ENCODE measurements at regions not wholly inside any gene's neighbourhood (a gene's known extent, or its start where the extent isn't known, plus 50 kb on each side); places are given as distances from the start of the nearest gene placed in this dataset.

DNA sequence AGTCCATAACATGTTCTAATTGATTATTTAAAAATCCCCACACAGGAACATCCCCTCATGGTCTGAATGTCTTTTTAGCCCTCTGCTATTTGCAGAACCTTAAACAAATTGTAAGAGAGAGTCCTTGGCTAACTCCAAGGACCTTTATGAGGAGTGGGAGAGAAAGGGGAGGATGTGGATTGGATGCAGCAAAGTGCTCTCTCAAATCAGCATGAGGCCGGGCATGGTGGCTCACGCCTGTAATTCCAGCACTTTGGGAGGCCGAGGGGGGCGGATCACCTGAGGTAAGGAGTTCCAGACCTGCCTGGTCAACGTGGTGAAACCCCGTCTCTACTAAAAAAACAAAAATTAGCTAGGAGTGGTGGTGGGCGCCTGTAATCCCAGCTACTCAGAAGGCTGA lies 154.8 kb downstream of the TGFB2 start:
- Histone ChIP-seq H3K27me3 (ENCODE audit: low read depth) (no peaks in the 10 kb centered on the region), H3K36me3 (no peaks in the 10 kb centered on the region), H3K27ac (replicated peaks) (peak overlapping the region; percentile 66), H3K4me3 (no peak overlapping the region), H3K4me1 (peaks cover 18% of the 10 kb centered on the region), H3K9me3 (replicated peaks) (no peaks in the 10 kb centered on the region)
- intact Hi-C loops (cut with micrococcal nuclease): no loop called here
- DNase-seq: no peak
- TF ChIP-seq, protein P1, sequence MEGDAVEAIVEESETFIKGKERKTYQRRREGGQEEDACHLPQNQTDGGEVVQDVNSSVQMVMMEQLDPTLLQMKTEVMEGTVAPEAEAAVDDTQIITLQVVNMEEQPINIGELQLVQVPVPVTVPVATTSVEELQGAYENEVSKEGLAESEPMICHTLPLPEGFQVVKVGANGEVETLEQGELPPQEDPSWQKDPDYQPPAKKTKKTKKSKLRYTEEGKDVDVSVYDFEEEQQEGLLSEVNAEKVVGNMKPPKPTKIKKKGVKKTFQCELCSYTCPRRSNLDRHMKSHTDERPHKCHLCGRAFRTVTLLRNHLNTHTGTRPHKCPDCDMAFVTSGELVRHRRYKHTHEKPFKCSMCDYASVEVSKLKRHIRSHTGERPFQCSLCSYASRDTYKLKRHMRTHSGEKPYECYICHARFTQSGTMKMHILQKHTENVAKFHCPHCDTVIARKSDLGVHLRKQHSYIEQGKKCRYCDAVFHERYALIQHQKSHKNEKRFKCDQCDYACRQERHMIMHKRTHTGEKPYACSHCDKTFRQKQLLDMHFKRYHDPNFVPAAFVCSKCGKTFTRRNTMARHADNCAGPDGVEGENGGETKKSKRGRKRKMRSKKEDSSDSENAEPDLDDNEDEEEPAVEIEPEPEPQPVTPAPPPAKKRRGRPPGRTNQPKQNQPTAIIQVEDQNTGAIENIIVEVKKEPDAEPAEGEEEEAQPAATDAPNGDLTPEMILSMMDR (IDR thresholded peaks at IDR 0.05; ENCODE audit: borderline replicate concordance): no peak

DNA sequence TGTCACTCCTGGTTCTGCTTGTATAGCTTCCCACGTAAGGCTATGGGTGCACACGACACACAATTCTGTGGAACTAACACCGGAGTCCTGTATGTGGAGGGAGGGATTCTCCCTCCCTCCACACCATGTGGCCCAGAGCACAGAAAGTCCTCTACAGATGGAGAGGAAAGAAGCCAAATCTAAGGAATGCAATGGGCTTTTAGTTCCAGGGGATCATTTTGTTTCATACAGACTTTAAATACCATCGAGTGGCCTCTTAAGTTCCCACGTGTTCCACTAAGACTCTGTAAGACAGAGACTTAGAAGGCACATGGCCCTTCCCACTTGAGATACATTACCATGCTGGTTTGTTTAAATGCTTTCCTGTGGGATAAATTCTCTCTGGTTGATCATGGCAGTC lies 156.0 kb downstream of the TGFB2 start:
- Histone ChIP-seq H3K4me3 (no peak overlapping the region), H3K36me3 (no peaks in the 10 kb centered on the region), H3K27me3 (ENCODE audit: low read depth) (no peaks in the 10 kb centered on the region), H3K9me3 (replicated peaks) (no peaks in the 10 kb centered on the region), H3K4me1 (peaks cover 18% of the 10 kb centered on the region), H3K27ac (replicated peaks) (no peak overlapping the region)
- TF ChIP-seq, protein P1 (IDR thresholded peaks at IDR 0.05; ENCODE audit: borderline replicate concordance): no peak
- no peak for DNase-seq
- intact Hi-C loops (cut with micrococcal nuclease): no loop called here

DNA sequence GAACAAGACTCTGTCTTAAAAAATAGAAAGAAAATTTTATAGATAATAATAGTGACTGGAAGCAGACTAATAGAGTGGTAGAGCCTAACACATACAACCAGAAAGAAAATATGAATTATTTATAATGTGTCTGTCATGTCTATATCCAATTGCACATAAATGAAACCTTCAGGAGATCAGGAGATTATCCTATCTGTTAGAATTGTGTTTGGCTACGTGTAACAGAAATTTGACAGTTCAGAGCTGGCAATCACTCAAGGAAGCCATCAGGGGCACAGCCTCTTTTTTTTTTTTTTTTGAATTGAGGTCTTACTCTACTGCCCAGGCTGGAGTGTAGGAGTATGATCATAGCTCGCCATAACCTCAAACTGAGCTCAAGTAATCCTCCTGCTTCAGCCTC lies 157.2 kb downstream of the TGFB2 start:
- TF ChIP-seq, protein P1 (IDR thresholded peaks at IDR 0.05; ENCODE audit: borderline replicate concordance): no peak
- peaks cover 18% of the 10 kb centered on the region for H3K4me1 ChIP-seq
- H3K27ac ChIP-seq (replicated peaks): no peak overlapping the region
- H3K4me3 ChIP-seq: no peak overlapping the region
- H3K36me3 ChIP-seq: no peaks in the 10 kb centered on the region
- H3K9me3 ChIP-seq (replicated peaks): peaks cover 10% of the 10 kb centered on the region
- no peaks in the 10 kb centered on the region for H3K27me3 ChIP-seq (ENCODE audit: low read depth)
- intact Hi-C loops (cut with micrococcal nuclease): no loop called here
- DNase-seq: no peak

DNA sequence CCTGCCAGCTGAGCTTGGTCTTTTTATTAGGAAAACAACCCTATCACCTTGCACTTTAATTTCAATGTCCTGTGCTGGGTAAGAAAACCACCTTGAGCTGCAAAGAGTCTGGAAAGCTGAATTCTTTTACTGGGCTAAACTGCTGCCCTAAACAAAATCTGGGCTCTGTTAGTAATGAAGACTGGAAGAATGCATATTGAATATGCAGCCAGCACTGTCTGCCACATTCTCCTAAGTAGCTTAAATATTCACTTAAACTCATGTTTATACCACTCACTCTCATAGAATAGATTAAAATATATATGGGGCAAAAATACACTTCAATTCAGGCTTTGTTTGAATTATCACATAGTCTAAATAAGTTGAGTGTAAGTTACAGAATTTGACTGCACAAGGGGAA lies 158.0 kb downstream of the TGFB2 start:
- H3K36me3 ChIP-seq: no peaks in the 10 kb centered on the region
- no peak overlapping the region for H3K4me3 ChIP-seq
- H3K9me3 ChIP-seq (replicated peaks): peaks cover 17% of the 10 kb centered on the region
- no peak for DNase-seq
- peaks cover 18% of the 10 kb centered on the region for H3K4me1 ChIP-seq
- H3K27me3 ChIP-seq (ENCODE audit: low read depth): no peaks in the 10 kb centered on the region
- TF ChIP-seq, protein P1 (IDR thresholded peaks at IDR 0.05; ENCODE audit: borderline replicate concordance): no peak
- H3K27ac ChIP-seq (replicated peaks): no peak overlapping the region
- intact Hi-C loops (cut with micrococcal nuclease): no loop called here

DNA sequence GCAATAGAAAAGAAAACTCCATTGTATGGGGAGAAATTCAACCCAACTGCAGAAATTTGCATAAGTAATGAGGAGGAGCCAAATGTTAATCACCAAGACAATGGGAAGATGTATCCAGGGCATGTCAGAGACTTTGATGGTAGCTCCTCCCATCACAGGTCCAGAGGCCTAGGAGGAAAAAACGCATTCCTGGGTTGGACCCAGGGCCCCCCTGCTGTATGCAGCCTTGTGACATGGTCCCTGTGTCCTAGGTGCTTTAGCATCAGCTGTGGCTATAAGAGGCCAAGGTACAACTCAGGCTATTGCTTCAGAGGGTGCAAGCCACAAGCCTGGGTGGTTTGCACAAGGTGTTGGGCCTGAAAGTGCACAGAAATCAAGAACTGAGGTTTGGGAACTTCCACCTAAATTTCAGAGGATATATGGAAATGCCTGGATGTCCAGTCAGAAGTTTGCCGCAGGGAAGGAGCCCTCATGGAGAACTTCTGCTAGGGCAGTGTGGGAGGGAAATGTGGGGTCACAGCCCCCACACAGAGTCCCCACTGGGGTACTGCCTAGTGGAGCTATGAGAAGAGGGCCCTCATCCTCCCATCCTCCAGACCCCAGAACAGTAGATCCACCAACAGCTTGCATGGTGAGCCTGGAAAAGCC lies 162.3 kb downstream of the TGFB2 start:
- Histone ChIP-seq H3K4me3 (no peak overlapping the region), H3K27ac (replicated peaks) (no peak overlapping the region), H3K4me1 (no peaks in the 10 kb centered on the region), H3K36me3 (no peaks in the 10 kb centered on the region), H3K9me3 (replicated peaks) (peaks cover 23% of the 10 kb centered on the region), H3K27me3 (ENCODE audit: low read depth) (no peaks in the 10 kb centered on the region)
- intact Hi-C loops (cut with micrococcal nuclease): no loop called here
- TF ChIP-seq, protein P1 (IDR thresholded peaks at IDR 0.05; ENCODE audit: borderline replicate concordance): no peak
- DNase-seq: no peak

Data from left ventricle myocardium inferior (tissue), 1 donor.